Pancreas (tissue), 10 donors: ENCODE measurements at regions not wholly inside any gene's neighbourhood (a gene's known extent, or its start where the extent isn't known, plus 50 kb on each side); places are given as distances from the start of the nearest gene placed in this dataset.
"Not testable (repeated sequence)": the region's sequence is repeated elsewhere in the genome, so short reads cannot be mapped to it uniquely, and the experiment has no call there.

ENCODE experiments used
- ATAC-seq, 4 donors: fragments of 200-7000 bp; cut with Tn5 transposase; one replicate each; pipeline versions ENCODE4 v1.8.0 to v1.9.1; 2020; ENCODE audit warnings: mild to moderate bottlenecking in 4 of 4, moderate library complexity in 4 of 4
- DNase-seq, 6 donors: peaks; one replicate each; pipeline ENCODE4 v3.0.0-alpha.2; 2020
- FAIRE-seq: peaks from 2 replicates; lab custom pipeline; 2012; peaks lifted over from hg19 to GRCh38; lab: Jason Lieb, UNC
- H3K27ac ChIP-seq, 4 donors: fragments of 200-600 bp; sonication (generic); 1 replicate in 3 of 4; 2 replicates in 1 of 4; pipeline versions ENCODE4 v1.5.0 to v1.8.0; 2020
- H3K27me3 ChIP-seq, 4 donors: fragments of 200-600 bp; one replicate each; pipeline ENCODE4 v1.8.0; 2021
- H3K36me3 ChIP-seq, 3 donors: fragments of 200-600 bp; sonication (generic) in 1 of 3; one replicate each; pipeline versions ENCODE4 v1.5.0 to v1.8.0; 2020 to 2021
- H3K4me1 ChIP-seq, 3 donors: fragments of 200-600 bp; one replicate each; pipeline ENCODE4 v1.8.0; 2021
- H3K4me3 ChIP-seq, 4 donors: fragments of 200-600 bp; sonication (generic) in 2 of 4; one replicate each; pipeline versions ENCODE4 v1.5.0 to v1.8.0; 2020 to 2021
- H3K9me3 ChIP-seq, 4 donors: fragments of 200-600 bp; one replicate each; pipeline ENCODE4 v1.8.0; 2021
- WGBS, 2 donors: extraction: QIAGEN DNeasy Blood & Tissue Kit; methylation state at CpG; one replicate each; pipeline ENCODE4 v1.1.7; 2013; 5-methylcytosine and 5-hydroxymethylcytosine counted together
- intact Hi-C, 3 donors: fragments of 100-400 bp; cut with DNase I; formaldehyde crosslinking; loops; one replicate each; pipeline versions ENCODE4 v1.11.1 to v1.14.2; 2022
- TF ChIP-seq, protein P1 (sequence below), 4 donors: fragments of 200-600 bp; sonication (generic) in 3 of 4; IDR thresholded peaks; one replicate each; pipeline versions ENCODE4 v1.5.0 to v1.8.0; 2021; ENCODE audit warnings: antibody characterized with exemption in 4 of 4
- donor health status: healthy with polysubstance abuse.
- donor health status: DM: no; HTN: no; CAD: no; lungs with moderate emphysema.
- donor health status: DM: no; HTN: no; CAD: no.
- donor health status: control.
- donor health status: control.
- donor health status: Bipolar disorder and iron deficiency.
- donor health status: DM: yes; HTN: yes; CAD: no.
- donor health status: DM: no; HTN: no; CAD: no.
- donor health status: DM: no; HTN: no; CAD: no.
- donor health status: DM: yes; HTN: yes; CAD: no.

DNA sequence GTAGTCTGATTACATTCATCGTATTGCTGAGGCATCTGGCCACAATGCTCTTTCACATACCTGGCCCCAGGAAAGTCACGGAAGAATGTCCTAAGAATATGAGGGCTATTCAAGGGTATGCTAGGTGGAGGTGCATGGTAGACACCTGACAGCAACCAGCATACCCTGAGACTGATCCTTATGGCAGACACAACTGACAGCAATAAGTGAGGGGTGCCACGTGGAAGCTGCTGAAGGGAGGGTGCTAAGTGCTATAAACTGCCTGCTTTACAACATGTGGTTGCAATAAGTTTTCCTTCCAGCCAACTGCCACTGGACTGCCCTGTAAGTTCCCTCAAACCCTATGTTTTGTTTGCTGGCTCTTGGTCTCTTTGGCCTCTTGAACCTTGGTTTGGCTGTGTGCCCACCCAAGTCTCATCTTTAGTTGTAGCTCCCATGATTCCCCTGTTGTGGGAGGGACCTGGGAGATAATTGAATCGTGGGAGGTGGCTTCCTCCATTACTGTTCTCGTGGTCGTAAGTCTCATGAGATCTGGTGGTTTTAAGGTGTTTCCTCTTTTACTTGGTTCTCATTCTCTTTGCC, 201.3 kb upstream of the MOCS1 start:
- 77 to 78% methylated on average over 6 of the region's 6 CpGs for WGBS, 2 donors
- intact Hi-C loops: no loop called here
- H3K9me3 ChIP-seq: no peaks in the 10 kb centered on the region
- peaks cover 9 to 16% (median 14%) of the 10 kb centered on the region in 3 donors for H3K4me1 ChIP-seq
- FAIRE-seq (no peak), DNase-seq (no peak), ATAC-seq (no peak)
- no peaks in the 10 kb centered on the region for H3K36me3 ChIP-seq
- TF ChIP-seq, protein P1, sequence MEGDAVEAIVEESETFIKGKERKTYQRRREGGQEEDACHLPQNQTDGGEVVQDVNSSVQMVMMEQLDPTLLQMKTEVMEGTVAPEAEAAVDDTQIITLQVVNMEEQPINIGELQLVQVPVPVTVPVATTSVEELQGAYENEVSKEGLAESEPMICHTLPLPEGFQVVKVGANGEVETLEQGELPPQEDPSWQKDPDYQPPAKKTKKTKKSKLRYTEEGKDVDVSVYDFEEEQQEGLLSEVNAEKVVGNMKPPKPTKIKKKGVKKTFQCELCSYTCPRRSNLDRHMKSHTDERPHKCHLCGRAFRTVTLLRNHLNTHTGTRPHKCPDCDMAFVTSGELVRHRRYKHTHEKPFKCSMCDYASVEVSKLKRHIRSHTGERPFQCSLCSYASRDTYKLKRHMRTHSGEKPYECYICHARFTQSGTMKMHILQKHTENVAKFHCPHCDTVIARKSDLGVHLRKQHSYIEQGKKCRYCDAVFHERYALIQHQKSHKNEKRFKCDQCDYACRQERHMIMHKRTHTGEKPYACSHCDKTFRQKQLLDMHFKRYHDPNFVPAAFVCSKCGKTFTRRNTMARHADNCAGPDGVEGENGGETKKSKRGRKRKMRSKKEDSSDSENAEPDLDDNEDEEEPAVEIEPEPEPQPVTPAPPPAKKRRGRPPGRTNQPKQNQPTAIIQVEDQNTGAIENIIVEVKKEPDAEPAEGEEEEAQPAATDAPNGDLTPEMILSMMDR (IDR thresholded peaks at IDR 0.05): no peak
- no peak overlapping the region for H3K4me3 ChIP-seq
- H3K27me3 ChIP-seq: no peaks in the 10 kb centered on the region
- no peak overlapping the region for H3K27ac ChIP-seq

DNA sequence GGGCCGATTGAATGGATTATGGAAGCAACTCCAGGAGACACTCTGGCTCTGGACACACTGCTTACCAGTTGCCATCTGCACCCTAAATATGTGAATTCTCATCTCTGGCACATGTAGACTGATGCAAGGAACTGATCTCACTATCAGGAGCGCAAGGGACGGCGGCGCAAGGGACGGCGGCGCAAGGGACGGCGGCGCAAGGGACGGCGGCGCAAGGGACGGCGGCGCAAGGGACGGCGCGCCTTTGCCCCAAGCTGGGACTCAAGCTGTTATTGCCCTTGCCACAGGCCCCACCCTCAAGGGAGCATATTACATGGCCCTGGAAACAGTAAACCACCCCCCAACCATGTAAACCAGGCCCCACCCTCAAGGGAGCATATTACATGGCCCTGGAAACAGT, 199.7 kb upstream of the MOCS1 start:
- H3K9me3 ChIP-seq, DNase-seq, FAIRE-seq, H3K36me3 ChIP-seq, H3K27ac ChIP-seq, intact Hi-C loops, ATAC-seq, H3K4me3 ChIP-seq, H3K27me3 ChIP-seq: not testable (repeated sequence)
- WGBS, 2 donors: 92 to 93% methylated on average over 20 of the region's 20 CpGs
- H3K4me1 ChIP-seq: peaks cover 9 to 13% (median 12%) of the 10 kb centered on the region in 3 donors

DNA sequence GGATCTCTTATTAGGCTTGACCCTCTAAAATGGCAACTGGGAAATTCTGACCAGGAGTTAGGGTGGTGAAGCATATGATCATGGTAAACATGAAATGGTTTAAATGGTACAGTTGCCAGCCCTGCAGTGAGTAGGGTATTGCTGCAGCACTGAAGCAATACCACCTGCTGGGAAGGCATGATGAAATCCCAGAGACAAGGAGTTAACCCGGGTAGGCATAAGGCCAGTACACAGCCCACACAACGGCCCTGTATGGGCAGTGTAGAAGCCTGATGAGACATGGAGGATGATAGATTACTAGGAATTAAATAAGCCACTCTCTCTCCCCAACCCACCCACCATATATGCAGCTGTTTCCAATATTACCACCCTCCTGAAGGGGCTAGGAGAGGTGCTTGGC, 197.4 kb upstream of the MOCS1 start:
- Histone ChIP-seq H3K27me3 (no peaks in the 10 kb centered on the region), H3K4me1 (no peaks in the 10 kb centered on the region), H3K27ac (no peak overlapping the region), H3K36me3 (no peaks in the 10 kb centered on the region), H3K4me3 (no peak overlapping the region), H3K9me3 (no peaks in the 10 kb centered on the region)
- 60 to 79% methylated on average over 2 of the region's 2 CpGs for WGBS, 2 donors
- TF ChIP-seq, protein P1 (IDR thresholded peaks at IDR 0.05): no peak
- DNase-seq (no peak), FAIRE-seq (no peak), ATAC-seq (no peak)
- intact Hi-C loops: no loop called here

DNA sequence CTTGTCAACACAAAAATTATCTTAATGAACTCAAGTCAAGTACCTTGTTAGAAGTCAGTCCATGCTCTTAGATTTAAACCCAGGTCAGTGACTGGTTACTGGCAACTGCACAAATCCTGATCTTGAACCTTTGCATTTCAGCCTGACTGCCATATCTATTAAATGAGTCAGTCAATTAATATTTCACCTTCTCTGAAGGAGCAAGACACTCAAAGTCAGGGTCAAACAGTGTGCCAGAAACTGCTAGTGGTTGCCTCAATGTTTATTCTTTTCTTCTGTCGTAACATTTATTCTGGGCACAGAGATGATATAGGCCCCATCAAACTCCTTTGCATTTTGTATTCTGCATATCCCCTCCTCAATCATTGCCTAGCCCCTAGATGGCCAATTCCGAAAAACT, 193.9 kb upstream of the MOCS1 start:
- H3K27ac ChIP-seq: peak overlapping the region in 1 of 4 donors; percentile 19
- no peak for FAIRE-seq

DNA sequence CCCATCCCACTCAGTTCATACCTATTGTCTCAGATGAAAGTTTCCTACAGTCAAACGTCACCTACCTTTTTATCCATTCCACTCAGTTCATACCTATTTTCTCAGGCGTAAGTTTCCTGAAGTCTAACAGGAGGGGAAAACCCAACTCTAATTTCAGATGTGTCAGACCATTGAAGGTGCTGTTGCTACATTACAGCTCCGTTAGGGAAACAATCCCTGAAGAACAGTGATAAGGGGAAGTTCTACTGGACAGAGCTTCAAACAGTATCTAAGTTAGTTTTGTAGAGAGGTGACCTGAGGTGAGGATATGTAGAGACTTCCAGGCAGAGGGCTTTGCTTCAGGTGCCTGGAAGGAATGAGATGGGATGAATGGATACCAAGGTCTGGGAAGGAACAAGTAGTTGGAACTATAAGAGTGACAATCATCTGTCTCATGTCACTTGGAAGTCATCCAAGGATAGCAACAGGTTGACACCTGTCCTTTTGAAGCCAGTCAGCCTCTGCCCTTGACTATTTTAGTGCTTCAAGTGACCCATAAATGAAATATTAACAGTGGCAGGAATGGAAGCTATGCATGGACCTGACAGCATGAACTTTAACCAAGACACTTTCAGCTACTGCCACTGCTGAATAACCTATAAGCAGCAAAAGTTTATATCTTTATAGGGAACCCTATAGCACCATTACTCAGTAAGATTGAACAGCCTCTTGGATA, 191.6 kb upstream of the MOCS1 start:
- no peak for ATAC-seq
- DNase-seq: no peak
- Histone ChIP-seq H3K27me3 (no peaks in the 10 kb centered on the region), H3K9me3 (no peaks in the 10 kb centered on the region), H3K27ac (no peak overlapping the region), H3K36me3 (no peaks in the 10 kb centered on the region), H3K4me3 (no peak overlapping the region), H3K4me1 (no peaks in the 10 kb centered on the region)
- no peak for FAIRE-seq
- intact Hi-C loops: no loop called here
- 81 to 87% methylated on average over 3 of the region's 3 CpGs for WGBS, 2 donors
- TF ChIP-seq, protein P1 (IDR thresholded peaks at IDR 0.05): no peak

More for the DNA sequence above, 193.9 kb upstream of the MOCS1 start:
- TF ChIP-seq, protein P1 (IDR thresholded peaks at IDR 0.05): no peak
- H3K4me3 ChIP-seq: no peak overlapping the region
- WGBS, 2 donors: 71 to 81% methylated on average over 2 of the region's 2 CpGs
- H3K4me1 ChIP-seq: no peaks in the 10 kb centered on the region
- H3K9me3 ChIP-seq: no peaks in the 10 kb centered on the region
- intact Hi-C loops: no loop called here
- H3K27me3 ChIP-seq: no peaks in the 10 kb centered on the region
- H3K36me3 ChIP-seq: no peaks in the 10 kb centered on the region
- ATAC-seq (peak in 1 of 4 donors; percentile 64), DNase-seq (no peak)
